ENCODE measurements at regions not wholly inside any gene's neighbourhood (a gene's known extent, or its start where the extent isn't known, plus 50 kb on each side); places are given as distances from the start of the nearest gene placed in this dataset.

- TF ChIP-seq, protein P1, sequence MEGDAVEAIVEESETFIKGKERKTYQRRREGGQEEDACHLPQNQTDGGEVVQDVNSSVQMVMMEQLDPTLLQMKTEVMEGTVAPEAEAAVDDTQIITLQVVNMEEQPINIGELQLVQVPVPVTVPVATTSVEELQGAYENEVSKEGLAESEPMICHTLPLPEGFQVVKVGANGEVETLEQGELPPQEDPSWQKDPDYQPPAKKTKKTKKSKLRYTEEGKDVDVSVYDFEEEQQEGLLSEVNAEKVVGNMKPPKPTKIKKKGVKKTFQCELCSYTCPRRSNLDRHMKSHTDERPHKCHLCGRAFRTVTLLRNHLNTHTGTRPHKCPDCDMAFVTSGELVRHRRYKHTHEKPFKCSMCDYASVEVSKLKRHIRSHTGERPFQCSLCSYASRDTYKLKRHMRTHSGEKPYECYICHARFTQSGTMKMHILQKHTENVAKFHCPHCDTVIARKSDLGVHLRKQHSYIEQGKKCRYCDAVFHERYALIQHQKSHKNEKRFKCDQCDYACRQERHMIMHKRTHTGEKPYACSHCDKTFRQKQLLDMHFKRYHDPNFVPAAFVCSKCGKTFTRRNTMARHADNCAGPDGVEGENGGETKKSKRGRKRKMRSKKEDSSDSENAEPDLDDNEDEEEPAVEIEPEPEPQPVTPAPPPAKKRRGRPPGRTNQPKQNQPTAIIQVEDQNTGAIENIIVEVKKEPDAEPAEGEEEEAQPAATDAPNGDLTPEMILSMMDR (optimal IDR thresholded peaks at IDR 0.05 in 1 of 3, IDR thresholded peaks at IDR 0.05 in 1 of 3, conservative IDR thresholded peaks at IDR 0.05 in 1 of 3; ENCODE audit: extremely low read depth in 1 of 3, insufficient read depth in 2 of 3, low read length in 3 of 3): no peak
- TF ChIP-seq EZH2 (IDR thresholded peaks at IDR 0.05; ENCODE audit: low read length): no peak
Observed at GRCh38 chr5:167180906-167181305, 1110.5 kb upstream of the WWC1 start.

Measured in keratinocyte (primary cell).